ENCODE measurements at regions not wholly inside any gene's neighbourhood (a gene's known extent, or its start where the extent isn't known, plus 50 kb on each side); places are given as distances from the start of the nearest gene placed in this dataset.

DNA sequence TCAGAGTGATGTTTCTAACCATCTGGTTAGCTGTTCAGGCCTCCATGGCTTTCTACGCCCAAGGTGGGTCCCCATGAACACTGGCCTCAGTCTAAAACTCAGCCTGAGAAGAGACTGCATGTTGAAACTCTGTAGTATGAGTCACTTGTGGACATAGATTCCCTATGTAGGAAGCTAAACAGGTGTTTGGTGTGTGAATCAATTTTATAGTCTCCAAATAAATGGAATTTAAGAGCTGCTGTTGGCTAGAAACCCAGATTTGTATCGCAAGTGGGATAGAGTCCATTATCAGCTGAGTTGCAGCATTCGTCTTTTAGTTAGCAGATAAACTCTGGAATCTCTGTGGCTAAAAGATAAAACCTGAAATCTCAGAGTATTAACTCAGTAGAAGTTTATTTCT is 131.4 kb downstream of the KCNS3 start:
- Histone ChIP-seq H3K27me3 (replicated peaks in 1 of 2; ENCODE audit: control insufficient read depth in 2 of 2, insufficient read depth in 2 of 2, low read length in 1 of 2) (no peaks in the 10 kb centered on the region), H3K4me3 (no peak overlapping the region), H3K4me1 (ENCODE audit: control insufficient read depth, insufficient read depth, low read length) (no peaks in the 10 kb centered on the region), H3K4me2 (ENCODE audit: control insufficient read depth, insufficient read depth) (no peak overlapping the region), H3K9me3 (replicated peaks; ENCODE audit: control insufficient read depth, insufficient read depth, low read length) (no peaks in the 10 kb centered on the region), H3K79me2 (ENCODE audit: control insufficient read depth, insufficient read depth, low read length) (no peaks in the 10 kb centered on the region), H4K20me1 (ENCODE audit: control insufficient read depth, insufficient read depth) (no peaks in the 10 kb centered on the region), H2AFZ (ENCODE audit: control insufficient read depth, low read depth, low read length) (no peak overlapping the region), H3K36me3 (ENCODE audit: control insufficient read depth in 2 of 2, insufficient read depth in 2 of 2, low read length in 1 of 2) (no peaks in the 10 kb centered on the region), H3K9ac (ENCODE audit: control insufficient read depth, insufficient read depth, low read length) (no peak overlapping the region), H3K27ac (ENCODE audit: control insufficient read depth, insufficient read depth) (no peak overlapping the region)
- DNase-seq (ENCODE audit: low read depth, low spot score): no peak
- WGBS (ENCODE audit: insufficient coverage, insufficient replicate concordance, low lambda C conversion rate, missing lambda C conversion rate): 18% methylated on average over 3 of the region's 3 CpGs
- no peak for FAIRE-seq
- ChIA-PET CTCF (interaction anchor here (0.6 to 1.2 kb wide), 3 partner anchors 28 to 163 kb away, joined by 3 read pairs; no protein-coding TSS in a partner anchor), SMC1A (ENCODE audit: uncharacterized antibody, unreplicated experiment) (no interaction called here), RAD21 (ENCODE audit: unreplicated experiment) (no interaction called here), POLR2A (no interaction called here)
- intact Hi-C loops (cut with micrococcal nuclease; ENCODE audit: unreplicated experiment): no loop called here
- BruUV-seq (replicated peaks): no TSS peak
- TF ChIP-seq NFIC (IDR thresholded peaks at IDR 0.05; ENCODE audit: low read depth, low read length): no peak
- ATAC-seq: no peak
- in situ Hi-C loops (cut with MboI): no loop called here

DNA sequence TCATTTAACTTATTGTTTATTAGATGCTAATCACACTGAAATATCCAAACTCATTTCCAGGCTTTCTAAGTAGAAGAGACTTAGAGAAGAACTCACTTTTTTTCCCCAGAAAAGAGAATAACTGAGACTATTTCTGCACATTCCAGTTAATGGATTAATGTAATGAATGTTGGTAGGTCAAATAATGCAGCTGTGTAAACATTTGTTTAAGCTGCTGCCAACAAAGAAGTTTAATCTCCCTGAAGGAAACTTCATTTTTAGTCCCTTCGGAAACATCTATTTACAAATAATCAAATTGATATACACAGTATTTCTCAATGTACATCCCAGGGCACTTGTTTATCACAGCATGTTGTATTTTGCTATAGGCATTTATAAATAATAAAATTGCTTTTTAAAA is 126.9 kb downstream of the KCNS3 start:
- Histone ChIP-seq H3K9me3 (replicated peaks; ENCODE audit: control insufficient read depth, insufficient read depth, low read length) (no peaks in the 10 kb centered on the region), H3K27me3 (replicated peaks in 1 of 2; ENCODE audit: control insufficient read depth in 2 of 2, insufficient read depth in 2 of 2, low read length in 1 of 2) (no peaks in the 10 kb centered on the region), H2AFZ (ENCODE audit: control insufficient read depth, low read depth, low read length) (no peak overlapping the region), H4K20me1 (ENCODE audit: control insufficient read depth, insufficient read depth) (no peaks in the 10 kb centered on the region), H3K27ac (ENCODE audit: control insufficient read depth, insufficient read depth) (no peak overlapping the region), H3K4me3 (no peak overlapping the region), H3K79me2 (ENCODE audit: control insufficient read depth, insufficient read depth, low read length) (no peaks in the 10 kb centered on the region), H3K9ac (ENCODE audit: control insufficient read depth, insufficient read depth, low read length) (no peak overlapping the region), H3K4me2 (ENCODE audit: control insufficient read depth, insufficient read depth) (no peak overlapping the region), H3K36me3 (ENCODE audit: control insufficient read depth in 2 of 2, insufficient read depth in 2 of 2, low read length in 1 of 2) (no peaks in the 10 kb centered on the region), H3K4me1 (ENCODE audit: control insufficient read depth, insufficient read depth, low read length) (no peaks in the 10 kb centered on the region)
- RAD21 ChIA-PET (ENCODE audit: unreplicated experiment): no interaction called here
- intact Hi-C loops (cut with micrococcal nuclease; ENCODE audit: unreplicated experiment) (no loop called here), in situ Hi-C loops (cut with MboI) (no loop called here)
- FAIRE-seq: no peak
- BruUV-seq (replicated peaks): no TSS peak
- POLR2A ChIA-PET: no interaction called here
- no peak for DNase-seq (ENCODE audit: low read depth, low spot score)
- TF ChIP-seq FOXK2 (IDR thresholded peaks at IDR 0.05): no peak
- no peak for TF ChIP-seq EZH2 (IDR thresholded peaks at IDR 0.05; ENCODE audit: borderline replicate concordance, control insufficient read depth, low read depth, low read length)
- no peak for TF ChIP-seq ZZZ3 (IDR thresholded peaks at IDR 0.05; ENCODE audit: control insufficient read depth, insufficient read length, low read depth)
- TF ChIP-seq SUPT20H (IDR thresholded peaks at IDR 0.05; ENCODE audit: borderline replicate concordance, control insufficient read depth, low read depth, low read length): no peak
- TF ChIP-seq DPF2 (IDR thresholded peaks at IDR 0.05): no peak
- TF ChIP-seq, protein P1, sequence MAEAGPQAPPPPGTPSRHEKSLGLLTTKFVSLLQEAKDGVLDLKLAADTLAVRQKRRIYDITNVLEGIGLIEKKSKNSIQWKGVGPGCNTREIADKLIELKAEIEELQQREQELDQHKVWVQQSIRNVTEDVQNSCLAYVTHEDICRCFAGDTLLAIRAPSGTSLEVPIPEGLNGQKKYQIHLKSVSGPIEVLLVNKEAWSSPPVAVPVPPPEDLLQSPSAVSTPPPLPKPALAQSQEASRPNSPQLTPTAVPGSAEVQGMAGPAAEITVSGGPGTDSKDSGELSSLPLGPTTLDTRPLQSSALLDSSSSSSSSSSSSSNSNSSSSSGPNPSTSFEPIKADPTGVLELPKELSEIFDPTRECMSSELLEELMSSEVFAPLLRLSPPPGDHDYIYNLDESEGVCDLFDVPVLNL (IDR thresholded peaks at IDR 0.05; ENCODE audit: low read depth, low read length): no peak
- TF ChIP-seq ZNF622 (IDR thresholded peaks at IDR 0.05): no peak
- TF ChIP-seq NR2F1 (conservative IDR thresholded peaks at IDR 0.05): no peak
- TF ChIP-seq, protein P2, sequence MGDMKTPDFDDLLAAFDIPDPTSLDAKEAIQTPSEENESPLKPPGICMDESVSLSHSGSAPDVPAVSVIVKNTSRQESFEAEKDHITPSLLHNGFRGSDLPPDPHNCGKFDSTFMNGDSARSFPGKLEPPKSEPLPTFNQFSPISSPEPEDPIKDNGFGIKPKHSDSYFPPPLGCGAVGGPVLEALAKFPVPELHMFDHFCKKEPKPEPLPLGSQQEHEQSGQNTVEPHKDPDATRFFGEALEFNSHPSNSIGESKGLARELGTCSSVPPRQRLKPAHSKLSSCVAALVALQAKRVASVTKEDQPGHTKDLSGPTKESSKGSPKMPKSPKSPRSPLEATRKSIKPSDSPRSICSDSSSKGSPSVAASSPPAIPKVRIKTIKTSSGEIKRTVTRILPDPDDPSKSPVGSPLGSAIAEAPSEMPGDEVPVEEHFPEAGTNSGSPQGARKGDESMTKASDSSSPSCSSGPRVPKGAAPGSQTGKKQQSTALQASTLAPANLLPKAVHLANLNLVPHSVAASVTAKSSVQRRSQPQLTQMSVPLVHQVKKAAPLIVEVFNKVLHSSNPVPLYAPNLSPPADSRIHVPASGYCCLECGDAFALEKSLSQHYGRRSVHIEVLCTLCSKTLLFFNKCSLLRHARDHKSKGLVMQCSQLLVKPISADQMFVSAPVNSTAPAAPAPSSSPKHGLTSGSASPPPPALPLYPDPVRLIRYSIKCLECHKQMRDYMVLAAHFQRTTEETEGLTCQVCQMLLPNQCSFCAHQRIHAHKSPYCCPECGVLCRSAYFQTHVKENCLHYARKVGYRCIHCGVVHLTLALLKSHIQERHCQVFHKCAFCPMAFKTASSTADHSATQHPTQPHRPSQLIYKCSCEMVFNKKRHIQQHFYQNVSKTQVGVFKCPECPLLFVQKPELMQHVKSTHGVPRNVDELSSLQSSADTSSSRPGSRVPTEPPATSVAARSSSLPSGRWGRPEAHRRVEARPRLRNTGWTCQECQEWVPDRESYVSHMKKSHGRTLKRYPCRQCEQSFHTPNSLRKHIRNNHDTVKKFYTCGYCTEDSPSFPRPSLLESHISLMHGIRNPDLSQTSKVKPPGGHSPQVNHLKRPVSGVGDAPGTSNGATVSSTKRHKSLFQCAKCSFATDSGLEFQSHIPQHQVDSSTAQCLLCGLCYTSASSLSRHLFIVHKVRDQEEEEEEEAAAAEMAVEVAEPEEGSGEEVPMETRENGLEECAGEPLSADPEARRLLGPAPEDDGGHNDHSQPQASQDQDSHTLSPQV (IDR thresholded peaks at IDR 0.05): no peak
- ATAC-seq: no peak
- CTCF ChIA-PET: no interaction called here
- 53% methylated on average over 1 of the region's 1 CpG for WGBS (ENCODE audit: insufficient coverage, insufficient replicate concordance, low lambda C conversion rate, missing lambda C conversion rate)
- SMC1A ChIA-PET (ENCODE audit: uncharacterized antibody, unreplicated experiment): no interaction called here
